Lower leg skin (tissue), 3 donors: ENCODE measurements at regions not wholly inside any gene's neighbourhood (a gene's known extent, or its start where the extent isn't known, plus 50 kb on each side); places are given as distances from the start of the nearest gene placed in this dataset.

Experiments
- POLR2A ChIP-seq, 2 donors: fragments of 450-650 bp; IDR thresholded peaks; one replicate each; pipeline ENCODE4 v1.6.1; 2016 to 2017; ENCODE audit warnings: antibody characterized with exemption in 2 of 2, mild to moderate bottlenecking in 1 of 2, moderate library complexity in 1 of 2
- TF ChIP-seq, protein P1 (sequence below), 3 donors: fragments of 450-650 bp; IDR thresholded peaks; one replicate each; pipeline ENCODE4 v1.5.1; 2016; ENCODE audit warnings: antibody characterized with exemption in 3 of 3, mild to moderate bottlenecking in 3 of 3, moderate library complexity in 2 of 3

DNA sequence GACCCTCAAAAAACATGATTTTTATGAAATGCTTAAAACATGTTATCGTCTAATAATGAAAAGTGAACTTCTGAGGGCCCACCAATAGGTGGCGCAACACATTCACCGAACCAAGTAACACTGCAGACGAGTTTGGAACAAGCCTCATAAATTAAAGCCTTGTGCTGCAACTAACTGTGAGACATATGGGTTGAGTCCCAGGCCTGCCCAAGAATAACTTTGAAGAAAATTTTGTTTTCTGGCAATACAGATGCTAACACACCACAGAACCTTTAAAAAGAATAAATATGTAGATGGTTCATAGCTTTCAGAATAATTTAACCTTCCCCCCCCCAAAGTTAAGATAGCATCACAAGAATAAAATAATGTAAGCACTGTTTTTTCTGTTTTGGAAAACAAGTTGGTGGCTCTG lies 285.9 kb downstream of the RNF144A start:
- TF ChIP-seq, protein P1, sequence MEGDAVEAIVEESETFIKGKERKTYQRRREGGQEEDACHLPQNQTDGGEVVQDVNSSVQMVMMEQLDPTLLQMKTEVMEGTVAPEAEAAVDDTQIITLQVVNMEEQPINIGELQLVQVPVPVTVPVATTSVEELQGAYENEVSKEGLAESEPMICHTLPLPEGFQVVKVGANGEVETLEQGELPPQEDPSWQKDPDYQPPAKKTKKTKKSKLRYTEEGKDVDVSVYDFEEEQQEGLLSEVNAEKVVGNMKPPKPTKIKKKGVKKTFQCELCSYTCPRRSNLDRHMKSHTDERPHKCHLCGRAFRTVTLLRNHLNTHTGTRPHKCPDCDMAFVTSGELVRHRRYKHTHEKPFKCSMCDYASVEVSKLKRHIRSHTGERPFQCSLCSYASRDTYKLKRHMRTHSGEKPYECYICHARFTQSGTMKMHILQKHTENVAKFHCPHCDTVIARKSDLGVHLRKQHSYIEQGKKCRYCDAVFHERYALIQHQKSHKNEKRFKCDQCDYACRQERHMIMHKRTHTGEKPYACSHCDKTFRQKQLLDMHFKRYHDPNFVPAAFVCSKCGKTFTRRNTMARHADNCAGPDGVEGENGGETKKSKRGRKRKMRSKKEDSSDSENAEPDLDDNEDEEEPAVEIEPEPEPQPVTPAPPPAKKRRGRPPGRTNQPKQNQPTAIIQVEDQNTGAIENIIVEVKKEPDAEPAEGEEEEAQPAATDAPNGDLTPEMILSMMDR (IDR thresholded peaks at IDR 0.05) = no peak
- no peak for TF ChIP-seq POLR2A (IDR thresholded peaks at IDR 0.05)
